Body of pancreas (tissue), 4 donors: ENCODE measurements at regions not wholly inside any gene's neighbourhood (a gene's known extent, or its start where the extent isn't known, plus 50 kb on each side); places are given as distances from the start of the nearest gene placed in this dataset.

Source experiments
- CTCF ChIP-seq, 7 experiments: fragments of 450-650 bp in 4 of 7; fragments of 200-600 bp in 3 of 7; sonication (generic) in 3 of 7; IDR thresholded peaks; one replicate each; pipeline ENCODE4 v1.5.1; 2016 to 2019; ENCODE audit warnings: antibody characterized with exemption in 7 of 7
- POLR2A ChIP-seq, 3 donors: fragments of 450-650 bp; IDR thresholded peaks; one replicate each; pipeline ENCODE4 v1.6.1; 2016; ENCODE audit warnings: antibody characterized with exemption in 3 of 3, mild to moderate bottlenecking in 2 of 3

DNA sequence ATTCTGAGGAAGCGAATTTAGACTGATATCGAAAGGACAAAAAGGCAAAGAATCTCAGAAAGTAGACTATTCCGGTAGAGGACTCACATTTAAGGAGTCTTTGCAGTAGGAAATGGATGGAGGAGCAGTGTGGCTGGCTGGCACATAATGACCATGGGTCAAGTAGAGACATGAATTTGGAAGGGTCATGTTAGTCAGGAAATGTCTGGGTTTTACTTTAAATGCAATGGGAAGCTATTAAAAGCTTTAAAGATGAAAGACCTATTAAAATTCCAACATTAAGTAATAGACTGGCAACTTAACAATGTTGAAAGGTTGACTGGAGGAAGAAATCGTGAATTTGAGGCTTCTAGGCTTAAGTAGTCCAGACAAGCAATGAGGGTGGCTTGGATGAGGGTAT is 90.0 kb upstream of the SEMA3C start:
- TF ChIP-seq CTCF (IDR thresholded peaks at IDR 0.05) (no peak), POLR2A (IDR thresholded peaks at IDR 0.05) (no peak)
